Esophagus (tissue), 2 donors: ENCODE measurements at regions not wholly inside any gene's neighbourhood (a gene's known extent, or its start where the extent isn't known, plus 50 kb on each side); places are given as distances from the start of the nearest gene placed in this dataset.

Source experiments
- H3K27ac ChIP-seq, 2 donors: one replicate each; pipeline ENCODE4 v1.5.1; 2013; ENCODE audit warnings: low read depth in 2 of 2, mild to moderate bottlenecking in 2 of 2, inconsistent platforms in 1 of 2, low read length in 1 of 2, moderate library complexity in 1 of 2
- H3K27me3 ChIP-seq, 2 donors: one replicate each; pipeline ENCODE4 v1.6.1; 2013; ENCODE audit warnings: low read length in 2 of 2, control low read depth in 1 of 2, mild to moderate bottlenecking in 1 of 2; ENCODE audit not compliant: insufficient read depth in 2 of 2, control insufficient read depth in 1 of 2
- H3K36me3 ChIP-seq, 2 donors: one replicate each; pipeline ENCODE4 v1.6.1; 2013; ENCODE audit warnings: low read length in 1 of 2; ENCODE audit not compliant: control insufficient read depth in 2 of 2, insufficient read depth in 2 of 2
- H3K4me1 ChIP-seq, 2 donors: one replicate each; pipeline ENCODE4 v1.6.1; 2013; ENCODE audit warnings: low read length in 1 of 2; ENCODE audit not compliant: control insufficient read depth in 2 of 2, insufficient read depth in 2 of 2
- H3K4me3 ChIP-seq, 2 donors: one replicate each; pipeline ENCODE4 v1.5.1; 2013; ENCODE audit warnings: low read length in 2 of 2, mild to moderate bottlenecking in 2 of 2, low read depth in 1 of 2, moderate library complexity in 1 of 2
- H3K9me3 ChIP-seq, 2 donors: one replicate each; pipeline ENCODE4 v1.6.1; 2013; ENCODE audit warnings: mild to moderate bottlenecking in 2 of 2, low read depth in 1 of 2, low read length in 1 of 2, moderate library complexity in 1 of 2; ENCODE audit not compliant: control insufficient read depth in 2 of 2, insufficient read depth in 1 of 2
- WGBS, 2 donors: extraction: QIAGEN DNeasy Blood & Tissue Kit; methylation state at CpG; one replicate each; pipeline ENCODE4 v1.1.7; 2013; 5-methylcytosine and 5-hydroxymethylcytosine counted together
- donor health status: healthy with polysubstance abuse.
- donor health status: Bipolar disorder and iron deficiency.

DNA sequence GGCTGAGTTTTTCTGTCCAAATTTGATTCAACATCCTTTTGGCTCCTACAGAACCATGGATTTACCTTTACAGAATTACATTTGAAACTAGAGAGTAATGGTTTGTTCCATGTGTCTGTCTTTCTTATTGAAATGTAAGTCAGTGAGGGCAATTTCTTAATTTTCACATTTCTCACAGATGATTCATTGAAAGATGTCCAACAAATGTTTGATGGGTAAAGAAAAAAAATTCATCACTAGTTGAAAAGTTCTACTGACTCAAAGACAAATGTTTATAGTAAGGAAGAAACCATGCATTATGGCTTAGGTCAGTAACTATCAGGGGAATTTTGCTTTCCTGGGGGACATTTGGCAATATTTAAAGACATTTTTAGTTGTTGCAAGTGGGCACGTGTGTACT, 131.6 kb upstream of the TRPM3 start:
- Histone ChIP-seq H3K4me1 (no peaks in the 10 kb centered on the region), H3K9me3 (no peaks in the 10 kb centered on the region), H3K27ac (no peak overlapping the region), H3K36me3 (no peaks in the 10 kb centered on the region), H3K27me3 (no peaks in the 10 kb centered on the region), H3K4me3 (no peak overlapping the region)
- 40 to 73% methylated on average over 1 of the region's 1 CpG for WGBS, 2 donors

GRCh38 chr9:71250581-71250980, 129.2 kb upstream of the TRPM3 start:
- no peaks in the 10 kb centered on the region for H3K4me1 ChIP-seq
- 24 to 34% methylated on average over 4 of the region's 4 CpGs for WGBS, 2 donors
- no peak overlapping the region for H3K27ac ChIP-seq
- H3K9me3 ChIP-seq, result no peaks in the 10 kb centered on the region
- H3K27me3 ChIP-seq, result no peaks in the 10 kb centered on the region
- no peaks in the 10 kb centered on the region for H3K36me3 ChIP-seq
- H3K4me3 ChIP-seq, result no peak overlapping the region

GRCh38 chr9:71249729-71250317, 128.4 kb upstream of the TRPM3 start:
- no peaks in the 10 kb centered on the region for H3K36me3 ChIP-seq
- 15 to 16% methylated on average over 5 of the region's 5 CpGs for WGBS, 2 donors
- no peaks in the 10 kb centered on the region for H3K4me1 ChIP-seq

DNA sequence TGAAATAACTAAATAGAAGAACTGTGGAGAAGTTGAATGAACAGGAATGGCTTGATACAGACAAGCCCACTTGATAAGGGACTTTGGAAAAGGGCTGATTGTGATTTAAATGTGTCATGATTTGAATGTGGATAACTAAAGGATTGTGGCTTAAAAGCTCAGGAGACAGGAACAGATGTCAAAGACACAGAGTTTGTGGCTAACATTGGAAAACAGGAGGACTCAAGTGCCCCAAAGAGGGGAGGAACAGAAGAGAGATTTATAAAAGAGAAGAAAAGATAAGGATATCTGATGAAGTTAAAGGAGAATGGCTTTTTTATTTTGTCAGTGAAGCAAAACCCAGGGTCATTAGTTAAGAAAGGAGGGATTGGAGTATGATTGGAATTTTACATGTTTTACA, 124.2 kb upstream of the TRPM3 start:
- H3K4me3 ChIP-seq, result no peak overlapping the region
- no peaks in the 10 kb centered on the region for H3K27me3 ChIP-seq
- H3K4me1 ChIP-seq, result no peaks in the 10 kb centered on the region
- H3K27ac ChIP-seq, result no peak overlapping the region
- no peaks in the 10 kb centered on the region for H3K36me3 ChIP-seq
- no peaks in the 10 kb centered on the region for H3K9me3 ChIP-seq

More at GRCh38 chr9:71249729-71250317, 128.4 kb upstream of the TRPM3 start:
- H3K27ac ChIP-seq, result no peak overlapping the region
- H3K27me3 ChIP-seq, result no peaks in the 10 kb centered on the region
- no peaks in the 10 kb centered on the region for H3K9me3 ChIP-seq
- no peak overlapping the region for H3K4me3 ChIP-seq

- Histone ChIP-seq H3K27ac (no peak overlapping the region), H3K9me3 (no peaks in the 10 kb centered on the region), H3K4me1 (no peaks in the 10 kb centered on the region), H3K27me3 (no peaks in the 10 kb centered on the region), H3K4me3 (no peak overlapping the region), H3K36me3 (no peaks in the 10 kb centered on the region)
- 71 to 73% methylated on average over 5 of the region's 5 CpGs for WGBS, 2 donors
Observed at GRCh38 chr9:71243951-71244350, 122.5 kb upstream of the TRPM3 start.

GRCh38 chr9:71242081-71242480, 120.7 kb upstream of the TRPM3 start:
- H3K4me3 ChIP-seq, result no peak overlapping the region
- H3K27ac ChIP-seq, result no peak overlapping the region
- no peaks in the 10 kb centered on the region for H3K27me3 ChIP-seq
- 90 to 92% methylated on average over 6 of the region's 6 CpGs for WGBS, 2 donors
- no peaks in the 10 kb centered on the region for H3K4me1 ChIP-seq
- H3K9me3 ChIP-seq, result no peaks in the 10 kb centered on the region
- no peaks in the 10 kb centered on the region for H3K36me3 ChIP-seq

DNA sequence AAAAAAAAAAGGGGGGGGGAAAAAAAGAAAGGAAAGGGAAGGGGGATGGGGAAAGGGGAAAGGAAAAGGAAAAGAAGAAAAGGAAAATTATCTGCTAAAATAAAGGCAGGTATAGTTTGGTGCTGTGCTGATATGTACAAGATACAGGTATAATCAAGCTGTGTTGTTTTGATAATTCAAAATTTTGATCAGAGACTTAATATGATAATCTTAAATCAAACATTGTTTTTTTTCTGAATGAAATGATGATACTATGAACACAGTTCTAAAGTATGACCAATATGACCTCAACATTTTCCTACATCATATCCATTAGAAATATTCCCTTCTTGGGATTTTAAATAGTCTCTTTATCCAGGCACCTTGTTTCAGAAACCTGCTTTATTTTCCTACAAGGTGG, 115.6 kb upstream of the TRPM3 start:
- Histone ChIP-seq H3K27me3 (no peaks in the 10 kb centered on the region), H3K4me3 (no peak overlapping the region), H3K27ac (no peak overlapping the region), H3K36me3 (no peaks in the 10 kb centered on the region), H3K9me3 (no peaks in the 10 kb centered on the region), H3K4me1 (no peaks in the 10 kb centered on the region)

GRCh38 chr9:71233646-71234045, 112.2 kb upstream of the TRPM3 start:
- Histone ChIP-seq H3K9me3 (no peaks in the 10 kb centered on the region), H3K4me3 (no peak overlapping the region), H3K4me1 (no peaks in the 10 kb centered on the region), H3K36me3 (no peaks in the 10 kb centered on the region), H3K27me3 (no peaks in the 10 kb centered on the region), H3K27ac (no peak overlapping the region)
- WGBS, 2 donors, result 75 to 84% methylated on average over 1 of the region's 1 CpG

GRCh38 chr9:71223953-71224538, 102.6 kb upstream of the TRPM3 start:
- H3K9me3 ChIP-seq, result no peaks in the 10 kb centered on the region
- WGBS, 2 donors, result 81 to 83% methylated on average over 1 of the region's 1 CpG
- no peaks in the 10 kb centered on the region for H3K36me3 ChIP-seq
- no peak overlapping the region for H3K27ac ChIP-seq
- H3K4me1 ChIP-seq, result no peaks in the 10 kb centered on the region
- no peak overlapping the region for H3K4me3 ChIP-seq
- H3K27me3 ChIP-seq, result no peaks in the 10 kb centered on the region

DNA sequence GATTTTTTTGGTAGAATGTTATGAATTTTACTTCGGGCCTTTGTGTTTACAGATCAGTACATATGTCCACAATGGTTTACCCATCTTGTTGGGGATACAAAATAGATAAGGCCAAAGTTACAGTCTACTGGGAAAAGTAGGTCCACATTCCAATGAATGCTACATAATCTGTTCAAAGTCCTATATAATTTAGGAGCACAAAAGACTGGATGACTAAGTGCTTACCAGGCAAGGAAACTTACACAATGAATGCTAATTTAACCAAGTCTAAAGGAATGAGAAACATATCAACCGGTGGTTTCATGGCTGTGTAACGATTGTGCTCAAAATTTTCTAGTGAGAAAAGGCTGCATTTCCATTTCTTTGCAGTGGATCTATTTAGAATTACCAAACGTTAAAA, 97.4 kb upstream of the TRPM3 start:
- 56 to 58% methylated on average over 4 of the region's 4 CpGs for WGBS, 2 donors

More for the DNA sequence above, 97.4 kb upstream of the TRPM3 start:
- H3K9me3 ChIP-seq, result no peaks in the 10 kb centered on the region
- H3K4me3 ChIP-seq, result no peak overlapping the region
- no peaks in the 10 kb centered on the region for H3K36me3 ChIP-seq
- H3K27me3 ChIP-seq, result no peaks in the 10 kb centered on the region
- no peaks in the 10 kb centered on the region for H3K4me1 ChIP-seq
- H3K27ac ChIP-seq, result no peak overlapping the region
